Gastrocnemius medialis (tissue), 4 donors: ENCODE measurements at regions not wholly inside any gene's neighbourhood (a gene's known extent, or its start where the extent isn't known, plus 50 kb on each side); places are given as distances from the start of the nearest gene placed in this dataset.

Experiments
- ATAC-seq, 2 donors: fragments of 150-250 bp; one replicate each; pipeline ENCODE4 v1.9.1; 2016
- DNase-seq, 2 donors: peaks; one replicate each; pipeline ENCODE4 v3.0.0-alpha.2; 2019
- H3K27ac ChIP-seq, 4 donors: fragments of 200-600 bp; sonication (generic); 1 replicate in 1 of 4; 2 replicates in 3 of 4; pipeline ENCODE4 v1.5.1; 2016 to 2018; ENCODE audit warnings: mild to moderate bottlenecking in 2 of 4, moderate library complexity in 1 of 4
- H3K27me3 ChIP-seq, 3 donors: fragments of 200-600 bp; sonication (generic) in 2 of 3; 1 replicate in 1 of 3; 2 replicates in 2 of 3; pipeline versions ENCODE4 v1.5.1 to v1.6.0; 2016 to 2019; ENCODE audit warnings: mild to moderate bottlenecking in 1 of 3, moderate library complexity in 1 of 3
- H3K36me3 ChIP-seq, 2 donors: fragments of 200-600 bp; sonication (generic) in 1 of 2; one replicate each; pipeline ENCODE4 v1.5.1; 2017 to 2018
- H3K4me1 ChIP-seq, 2 donors: fragments of 200-600 bp; sonication (generic) in 1 of 2; one replicate each; pipeline ENCODE4 v1.5.1; 2016 to 2017; ENCODE audit warnings: mild to moderate bottlenecking in 2 of 2
- H3K4me3 ChIP-seq, 4 donors: fragments of 200-600 bp; sonication (generic) in 3 of 4; 1 replicate in 1 of 4; 2 replicates in 3 of 4; pipeline ENCODE4 v1.5.1; 2016 to 2019; ENCODE audit warnings: mild to moderate bottlenecking in 2 of 4
- H3K9me3 ChIP-seq, 3 donors: fragments of 200-600 bp; sonication (generic) in 2 of 3; 1 replicate in 1 of 3; 2 replicates in 2 of 3; pipeline ENCODE4 v1.5.1; 2016 to 2019
- CTCF ChIP-seq, 5 experiments: fragments of 450-650 bp in 3 of 5; fragments of 200-600 bp in 2 of 5; sonication (generic) in 2 of 5; IDR thresholded peaks in 4 of 5; conservative IDR thresholded peaks in 1 of 5; 1 replicate in 4 of 5; 2 replicates in 1 of 5; pipeline ENCODE4 v1.5.1; 2016 to 2019; ENCODE audit warnings: antibody characterized with exemption in 5 of 5, mild to moderate bottlenecking in 3 of 5, moderate library complexity in 3 of 5
- POLR2A ChIP-seq, 2 donors: fragments of 450-650 bp; IDR thresholded peaks; one replicate each; pipeline ENCODE4 v1.6.1; 2017; ENCODE audit warnings: antibody characterized with exemption in 2 of 2, mild to moderate bottlenecking in 2 of 2, moderate library complexity in 2 of 2
- in situ Hi-C, 4 donors: fragments of 200-750 bp; cut with MboI; loops; one replicate each; pipeline versions ENCODE4 v1.15.0 to v1.8.0; 2017; ENCODE audit warnings: low sequenced_read_pairs in 4 of 4
- intact Hi-C: fragments of 100-400 bp; cut with DNase I; formaldehyde crosslinking; loops from one replicate; pipeline ENCODE4 v1.15.1; 2023; ENCODE audit warnings: low total_unique reads

GRCh38 chr2:211026109-211026508 lies 469.7 kb downstream of the CPS1 start:
- no peak overlapping the region for H3K27ac ChIP-seq
- TF ChIP-seq CTCF (IDR thresholded peaks at IDR 0.05 in 4 of 5, conservative IDR thresholded peaks at IDR 0.05 in 1 of 5) (no peak), POLR2A (IDR thresholded peaks at IDR 0.05) (no peak)
- intact Hi-C loops (no loop called here), in situ Hi-C loops (loop anchor here in 1 of 4 donors (25.0 kb wide), 1 partner anchor 414 kb away; no protein-coding TSS in a partner anchor)
- no peaks in the 10 kb centered on the region for H3K4me1 ChIP-seq
- no peaks in the 10 kb centered on the region for H3K27me3 ChIP-seq
- no peak for DNase-seq
- no peaks in the 10 kb centered on the region for H3K36me3 ChIP-seq
- ATAC-seq, result no peak
- H3K4me3 ChIP-seq, result no peak overlapping the region
- H3K9me3 ChIP-seq, result no peaks in the 10 kb centered on the region

GRCh38 chr2:211027976-211028375 lies 471.6 kb downstream of the CPS1 start:
- intact Hi-C loops, result no loop called here
- no peaks in the 10 kb centered on the region for H3K4me1 ChIP-seq

GRCh38 chr2:211033765-211034164 lies 477.4 kb downstream of the CPS1 start:
- Histone ChIP-seq H3K9me3 (no peaks in the 10 kb centered on the region), H3K27ac (no peak overlapping the region), H3K27me3 (no peaks in the 10 kb centered on the region), H3K36me3 (no peaks in the 10 kb centered on the region), H3K4me1 (no peaks in the 10 kb centered on the region), H3K4me3 (no peak overlapping the region)
- intact Hi-C loops (loop anchor here (2.0 kb wide), 1 partner anchor 417 kb away; no protein-coding TSS in a partner anchor), in situ Hi-C loops (loop anchor here in 1 of 4 donors (25.0 kb wide), 1 partner anchor 421 kb away; no protein-coding TSS in a partner anchor)
- ATAC-seq (no peak), DNase-seq (no peak)
- TF ChIP-seq POLR2A (IDR thresholded peaks at IDR 0.05), result no peak
- TF ChIP-seq CTCF (IDR thresholded peaks at IDR 0.05 in 4 of 5, conservative IDR thresholded peaks at IDR 0.05 in 1 of 5), result no peak

More at GRCh38 chr2:211027976-211028375, 471.6 kb downstream of the CPS1 start:
- Histone ChIP-seq H3K27me3 (no peaks in the 10 kb centered on the region), H3K9me3 (no peaks in the 10 kb centered on the region), H3K27ac (no peak overlapping the region), H3K4me3 (no peak overlapping the region), H3K36me3 (no peaks in the 10 kb centered on the region)
- no peak for DNase-seq
- no peak for ATAC-seq
- in situ Hi-C loops, result loop anchor here in 1 of 4 donors (25.0 kb wide), 1 partner anchor 416 kb away; no protein-coding TSS in a partner anchor
- TF ChIP-seq POLR2A (IDR thresholded peaks at IDR 0.05) (no peak), CTCF (IDR thresholded peaks at IDR 0.05 in 4 of 5, conservative IDR thresholded peaks at IDR 0.05 in 1 of 5) (no peak)

GRCh38 chr2:211035548-211036185 lies 479.3 kb downstream of the CPS1 start:
- H3K4me1 ChIP-seq, result no peaks in the 10 kb centered on the region
- no peaks in the 10 kb centered on the region for H3K36me3 ChIP-seq
- no peak overlapping the region for H3K27ac ChIP-seq
- ATAC-seq (no peak), DNase-seq (no peak)
- no peaks in the 10 kb centered on the region for H3K9me3 ChIP-seq
- no peak overlapping the region for H3K4me3 ChIP-seq
- intact Hi-C loops (loop anchor here (2.0 kb wide), 1 partner anchor 419 kb away; no protein-coding TSS in a partner anchor), in situ Hi-C loops (loop anchor here in 1 of 4 donors (25.0 kb wide), 1 partner anchor 423 kb away; no protein-coding TSS in a partner anchor)
- TF ChIP-seq CTCF (IDR thresholded peaks at IDR 0.05 in 4 of 5, conservative IDR thresholded peaks at IDR 0.05 in 1 of 5) (peak in 2 of 5 experiments; percentile 34 to 37), POLR2A (IDR thresholded peaks at IDR 0.05) (no peak)
- no peaks in the 10 kb centered on the region for H3K27me3 ChIP-seq
